Stimulated activated CD8-positive, alpha-beta memory T cell treated with anti-CD3 and anti-CD28 coated beads, Interleukin-7, amount 100 ng/mL, for 4 hours (primary cell): ENCODE measurements at regions not wholly inside any gene's neighbourhood (a gene's known extent, or its start where the extent isn't known, plus 50 kb on each side); places are given as distances from the start of the nearest gene placed in this dataset.
"Not testable (repeated sequence)": the region's sequence is repeated elsewhere in the genome, so short reads cannot be mapped to it uniquely, and the experiment has no call there.

Experiments used
- DNase-seq, 2 donors: peaks; one replicate each; pipeline ENCODE4 v3.0.0-alpha.2; 2020; ENCODE audit warnings: low read depth in 2 of 2

DNA sequence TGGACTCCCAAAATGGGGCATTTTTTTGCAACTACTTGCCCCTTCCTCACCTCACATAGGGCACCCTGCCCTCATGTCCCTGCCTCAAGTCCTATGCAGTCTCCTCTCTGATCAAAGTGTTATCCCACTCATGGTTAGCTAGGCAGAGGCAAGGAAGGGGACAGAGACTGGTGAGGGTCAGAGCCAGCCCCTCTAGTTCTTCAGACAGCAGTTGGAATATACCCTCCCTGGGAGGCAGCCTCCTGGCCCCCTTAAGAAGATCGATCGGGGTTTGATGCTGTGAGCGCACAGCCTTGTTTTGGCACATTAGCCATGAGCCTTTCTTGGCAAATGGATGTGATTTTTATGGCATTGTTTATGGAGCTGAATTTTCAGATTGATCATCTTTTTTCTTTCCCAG, 436.9 kb downstream of the BUD13 start:
- no peak for DNase-seq

DNA sequence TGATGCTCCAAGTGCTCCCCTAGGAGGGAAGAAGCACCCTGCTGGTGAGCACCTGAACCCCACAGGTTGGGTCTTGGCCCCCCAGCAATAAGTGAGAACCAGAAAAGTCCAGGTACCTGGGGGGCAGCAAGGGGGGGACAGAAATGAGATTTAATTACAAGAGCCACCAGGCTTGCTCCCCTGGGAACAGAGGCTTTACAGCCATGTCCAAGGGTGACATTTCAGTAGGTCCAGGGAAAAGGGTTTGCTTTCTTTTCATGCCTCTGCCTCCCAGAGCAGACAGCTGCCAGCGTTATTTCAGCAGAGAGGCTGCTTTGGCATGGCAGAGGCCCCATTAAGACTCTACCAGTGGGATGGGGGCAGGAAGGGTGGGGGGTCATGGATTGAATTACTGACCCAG, 437.7 kb downstream of the BUD13 start:
- no peak for DNase-seq

DNA sequence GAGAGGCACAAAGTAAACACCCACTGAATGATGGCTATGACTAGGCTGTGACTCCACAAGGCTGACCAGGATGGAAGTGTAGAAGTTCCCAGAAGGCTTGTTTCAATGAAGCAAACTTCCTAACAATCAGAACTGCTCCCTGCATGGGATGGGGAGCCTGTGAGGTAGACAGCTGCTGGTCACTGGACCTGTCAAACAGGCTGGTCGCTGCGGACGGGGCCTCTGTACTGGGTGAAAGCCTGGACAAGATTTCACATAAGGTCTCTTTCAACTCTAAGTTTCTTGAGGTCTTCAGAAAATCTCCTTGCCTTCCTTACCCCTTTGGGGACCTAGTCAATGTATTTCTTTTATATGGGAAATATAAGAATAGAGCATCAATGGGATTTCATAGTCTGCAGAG, 438.2 kb downstream of the BUD13 start:
- DNase-seq = no peak

DNA sequence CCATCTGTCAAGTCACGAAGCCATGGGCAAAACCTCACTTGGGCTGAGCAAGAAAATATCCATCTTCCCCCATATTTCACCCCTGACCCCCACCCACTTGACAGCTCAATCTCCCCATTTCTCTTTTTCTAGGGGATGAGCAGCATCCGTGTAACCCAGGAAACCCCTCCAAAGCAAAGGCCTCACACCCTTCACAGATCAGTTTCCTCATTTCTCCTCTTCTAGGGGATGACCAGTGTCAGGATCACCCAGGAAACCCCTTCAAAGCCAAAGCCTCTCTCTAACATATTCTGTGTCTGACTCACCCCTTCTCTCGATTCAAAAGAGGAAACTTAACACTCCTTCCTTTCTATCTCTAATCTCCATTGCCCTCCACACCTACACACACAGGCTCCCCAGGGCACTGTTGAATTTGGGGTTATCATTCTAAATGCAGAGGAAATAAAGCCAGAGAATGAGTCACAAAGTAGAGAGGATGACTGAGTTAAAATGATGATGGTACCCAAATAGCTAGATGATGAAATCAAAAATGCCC, 439.7 kb downstream of the BUD13 start:
- DNase-seq = no peak

DNA sequence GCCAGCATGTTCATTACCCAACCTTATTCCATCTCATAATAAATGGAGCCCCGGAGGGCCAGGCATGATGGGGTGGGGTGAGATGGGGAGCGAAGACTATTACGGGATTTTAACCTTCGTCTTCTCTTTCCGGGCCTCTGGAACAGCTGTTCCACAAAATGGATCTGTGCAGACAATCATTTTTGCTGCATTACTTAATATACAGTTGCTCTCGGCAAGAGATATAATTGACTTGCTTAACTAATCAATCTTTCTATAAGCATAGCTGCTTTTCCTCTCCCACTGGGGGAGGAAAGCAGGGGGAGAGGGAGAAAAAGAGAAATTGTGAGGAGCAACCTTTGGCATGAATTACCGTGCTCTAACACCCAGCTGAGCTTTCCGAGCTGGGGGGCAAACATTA, 440.4 kb downstream of the BUD13 start:
- no peak for DNase-seq

DNA sequence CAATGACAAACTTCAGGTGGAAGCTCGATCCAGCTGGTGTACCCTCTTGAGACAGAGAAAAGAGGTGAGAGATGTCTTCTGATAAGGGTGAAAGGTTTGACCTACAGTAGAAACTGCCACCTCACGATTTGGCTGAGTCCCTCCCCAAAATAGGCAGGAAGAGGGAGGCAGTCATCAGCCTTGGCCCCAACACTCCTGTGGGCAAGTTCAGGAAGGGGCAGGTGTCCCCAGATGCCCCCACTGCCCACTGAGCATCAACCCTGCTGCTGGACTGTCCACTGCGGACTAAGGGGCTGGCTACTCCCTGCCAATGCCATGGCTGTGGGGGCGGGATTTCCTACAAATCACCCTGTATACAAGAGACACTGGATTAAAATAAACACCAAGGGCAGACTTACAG, 441.4 kb downstream of the BUD13 start:
- DNase-seq = no peak

DNA sequence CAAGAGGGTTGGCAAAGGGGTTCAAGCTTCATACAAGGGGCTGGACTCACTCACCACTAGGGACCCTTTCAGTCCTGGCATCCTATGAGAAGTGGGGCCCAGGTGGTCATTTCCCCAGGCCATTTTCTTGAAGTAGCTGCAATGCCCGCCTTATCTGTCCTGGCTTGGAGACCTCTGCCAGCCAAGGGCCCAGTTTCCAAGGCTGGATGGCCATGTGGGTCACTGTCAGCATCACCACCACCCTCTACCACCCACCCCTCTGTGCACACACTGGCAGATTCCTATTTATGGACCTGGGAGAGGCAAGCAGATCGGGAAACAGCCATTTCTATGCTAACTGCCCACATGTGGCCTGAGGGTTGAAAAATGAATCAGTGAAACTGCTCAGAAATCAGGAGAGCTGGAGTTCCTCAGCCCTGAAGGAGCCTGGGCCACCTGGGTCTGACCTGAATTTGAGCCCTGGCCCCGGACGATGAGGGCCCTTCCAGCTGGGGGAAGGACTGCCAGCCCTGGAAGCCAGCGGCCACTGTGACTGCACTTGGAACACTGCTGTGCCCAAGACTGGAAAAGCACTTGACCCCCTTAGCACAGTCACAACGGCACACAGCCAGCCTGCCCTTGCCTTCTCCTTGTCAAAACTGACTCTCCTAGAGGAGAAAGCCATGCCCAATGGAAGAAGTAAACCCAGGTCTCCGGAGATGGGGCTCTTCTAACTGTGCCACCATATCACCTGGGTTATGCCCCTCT, 442.2 kb downstream of the BUD13 start:
- DNase-seq = no peak

DNA sequence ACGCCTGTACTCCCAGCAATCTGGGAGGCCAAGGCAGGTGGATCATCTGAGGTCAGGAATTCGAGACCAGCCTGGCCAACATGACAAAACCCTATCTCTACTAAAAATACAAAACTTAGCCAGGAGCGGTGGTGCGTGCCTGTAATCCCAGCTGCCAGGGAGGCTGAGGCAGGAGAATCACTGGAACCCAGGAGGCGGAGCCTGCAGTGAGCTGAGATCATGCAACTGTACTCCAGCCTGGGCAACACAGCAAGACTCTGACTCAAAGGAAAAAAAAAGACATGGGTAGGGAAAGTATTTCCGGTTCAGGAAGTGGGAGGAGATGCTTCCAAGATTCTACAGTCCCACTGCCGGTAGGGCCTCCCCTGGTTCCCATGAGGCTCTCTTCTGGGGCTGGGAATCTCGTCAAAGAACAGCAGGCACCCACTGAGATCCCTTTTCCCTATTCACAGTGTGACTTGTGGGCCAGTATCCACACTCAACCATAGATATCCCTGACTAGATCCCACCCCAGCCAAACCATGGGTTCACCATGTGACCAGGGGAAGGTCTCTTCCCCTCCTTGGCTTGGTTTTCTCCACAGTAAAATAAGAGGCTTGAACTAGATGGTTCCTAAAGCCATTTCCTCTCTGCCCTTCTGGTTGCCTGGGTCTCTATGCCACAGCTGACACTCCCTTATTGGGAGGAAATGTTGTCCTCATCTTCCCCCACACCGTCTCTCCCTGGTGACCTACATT, 443.3 kb downstream of the BUD13 start:
- no peak for DNase-seq

DNA sequence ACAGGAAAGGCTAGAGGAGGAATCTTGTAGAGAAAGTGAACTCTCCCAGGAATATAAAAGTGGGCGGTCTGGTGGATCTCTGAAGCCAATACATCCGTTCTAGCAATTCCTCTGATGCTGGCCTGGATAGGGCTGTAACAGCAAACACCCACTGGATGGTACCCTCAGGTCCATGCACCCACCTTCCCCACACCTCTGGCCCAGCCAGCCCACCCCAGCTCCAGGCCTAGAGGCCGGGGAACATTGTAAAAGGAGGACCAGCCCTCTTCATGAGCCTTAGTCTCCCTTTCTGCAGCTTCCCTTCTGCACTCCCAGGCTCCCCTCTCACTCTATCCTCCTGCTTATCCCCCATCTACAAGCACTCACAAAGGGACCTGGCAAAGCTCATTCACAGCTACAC, 443.9 kb downstream of the BUD13 start:
- DNase-seq = no peak

- DNase-seq = no peak
Measured at GRCh38 chr11:116328391-116328790, 444.4 kb downstream of the BUD13 start.

DNA sequence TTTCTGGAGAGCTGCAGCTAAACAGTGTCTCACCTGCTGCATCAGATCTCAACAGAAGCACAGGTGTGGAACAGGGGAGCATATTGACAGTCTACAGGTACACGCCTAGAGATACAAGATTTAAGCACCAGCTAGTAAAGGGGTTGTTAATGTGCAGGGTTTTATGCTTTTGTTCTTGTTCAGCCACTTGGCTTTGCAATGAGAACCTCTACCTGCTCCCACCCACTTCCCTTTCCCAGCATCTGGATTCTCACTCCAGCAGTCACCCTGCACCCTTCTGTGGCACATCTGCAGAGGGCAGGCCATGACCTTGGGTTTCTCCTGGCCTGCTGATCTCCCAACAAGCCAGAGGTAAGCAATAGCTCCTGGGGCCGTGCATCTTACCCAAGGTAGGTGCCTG, 446.6 kb downstream of the BUD13 start:
- no peak for DNase-seq

- no peak for DNase-seq
Measured at GRCh38 chr11:116325247-116325646, 447.5 kb downstream of the BUD13 start.

DNA sequence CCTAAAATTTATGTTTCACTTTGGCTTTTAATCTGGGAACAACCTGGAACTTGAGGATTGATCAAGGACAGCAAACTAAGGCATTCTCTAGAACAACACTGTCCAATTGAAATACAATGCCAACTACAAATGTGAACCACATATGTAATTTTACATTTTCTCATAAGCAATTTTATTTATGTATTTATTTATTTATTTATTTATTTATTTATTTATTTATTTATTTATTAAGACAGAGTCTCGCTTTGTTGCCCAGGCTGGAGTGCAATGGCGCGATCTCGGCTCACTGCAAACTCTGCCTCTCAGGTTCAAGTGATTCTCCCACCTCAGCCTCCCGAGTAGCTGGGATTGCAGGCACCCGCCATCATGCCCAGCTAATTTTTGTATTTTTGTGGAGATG, 448.7 kb downstream of the BUD13 start:
- DNase-seq = not testable (repeated sequence)

DNA sequence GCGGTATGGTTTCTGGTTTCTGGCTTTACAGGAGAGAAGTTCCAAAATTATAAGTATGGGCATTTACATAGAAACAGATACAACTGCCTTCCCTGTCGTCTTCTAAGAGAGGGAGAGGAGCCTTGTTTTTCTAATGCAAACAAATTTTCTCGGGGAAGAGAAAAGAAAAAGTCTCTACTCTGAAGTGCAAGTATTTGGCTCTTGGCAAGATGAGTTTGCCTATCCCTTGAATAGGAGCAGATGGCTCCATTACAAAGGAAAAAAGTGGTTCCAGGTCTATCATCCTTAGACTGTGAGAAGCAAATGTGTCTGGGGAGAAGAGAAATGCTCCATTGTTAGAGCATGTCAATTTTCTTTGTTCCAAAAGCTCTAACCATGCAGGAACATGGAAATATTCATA, 455.6 kb downstream of the BUD13 start:
- no peak for DNase-seq

GRCh38 chr11:116314006-116314405, 458.8 kb downstream of the BUD13 start:
- DNase-seq = no peak

DNA sequence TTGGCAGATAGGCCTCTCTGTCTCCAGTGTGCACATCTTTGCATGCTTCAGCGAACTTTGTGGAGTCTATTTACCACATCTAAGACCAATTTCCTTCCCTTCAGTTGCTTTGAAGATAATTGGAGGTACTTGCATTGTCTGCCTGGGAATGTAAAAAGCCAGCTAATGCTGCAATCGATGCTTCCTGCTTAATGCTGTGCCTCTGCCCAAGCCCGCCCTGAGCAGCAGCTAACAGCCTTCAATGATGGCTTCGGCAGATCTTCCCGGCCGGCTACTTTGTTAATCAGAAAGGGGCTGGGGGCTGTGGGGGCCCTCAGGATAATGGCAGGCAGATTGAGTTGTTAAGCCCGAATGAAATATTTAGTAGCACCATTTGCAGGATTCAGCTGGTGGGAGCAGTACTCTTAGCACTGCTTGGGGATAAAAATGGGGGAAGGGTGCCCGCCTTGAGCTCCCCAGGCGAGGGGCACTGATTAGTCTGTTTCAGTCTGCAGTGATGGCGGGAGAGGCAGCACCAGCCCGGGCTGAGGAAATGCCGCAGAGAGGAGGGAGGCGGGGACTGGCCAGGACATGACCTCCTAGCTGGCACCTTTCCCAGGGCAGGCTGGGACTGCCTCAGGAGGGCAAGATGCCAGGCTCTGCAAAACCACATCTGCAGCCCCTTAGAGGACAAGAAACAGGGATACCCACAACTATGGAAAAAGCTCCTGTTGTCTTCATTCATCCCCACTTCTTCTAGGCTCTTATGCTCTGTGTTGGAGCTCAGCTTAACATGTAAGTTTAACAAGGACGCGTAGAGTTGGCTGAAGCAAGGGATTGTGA, 460.0 kb downstream of the BUD13 start:
- DNase-seq = no peak

- DNase-seq = no peak
Measured at GRCh38 chr11:116311206-116311605, 461.6 kb downstream of the BUD13 start.

DNA sequence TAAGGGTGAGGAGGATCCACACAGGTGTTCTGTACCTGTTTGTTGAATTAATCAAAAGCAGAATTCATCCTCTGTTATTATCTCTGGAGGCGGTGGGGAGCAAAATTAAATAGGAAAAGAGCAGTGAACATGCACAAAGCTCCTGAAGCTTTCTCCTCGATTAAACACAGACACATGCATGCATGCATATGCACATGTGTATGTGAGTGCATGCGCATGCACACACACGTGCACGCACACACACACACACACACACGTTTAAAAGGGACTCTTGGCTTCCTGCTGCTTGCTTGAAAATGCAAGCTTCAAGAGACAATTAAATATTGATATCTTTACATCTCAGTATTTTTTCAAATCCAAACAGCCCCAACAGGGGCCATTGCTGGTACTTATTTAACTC, 462.1 kb downstream of the BUD13 start:
- no peak for DNase-seq

DNA sequence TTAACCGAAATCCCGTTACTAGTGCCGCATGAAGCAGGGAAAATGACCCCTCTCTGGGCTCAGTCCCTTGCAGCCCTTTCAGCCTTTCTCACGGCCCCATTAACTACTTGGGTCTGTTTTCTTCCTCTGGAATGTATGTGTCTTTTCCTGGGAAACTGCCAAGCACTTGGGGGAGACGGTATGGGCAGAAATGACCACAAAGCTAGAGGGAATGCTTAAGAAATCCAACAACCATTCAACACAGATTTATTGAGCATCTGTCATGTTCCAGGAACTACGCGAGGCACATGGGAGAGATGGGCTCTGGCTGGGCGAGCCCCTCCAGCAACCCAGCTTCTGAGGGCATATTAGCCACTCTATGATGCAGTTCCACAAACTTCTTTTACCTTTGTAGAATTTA, 462.6 kb downstream of the BUD13 start:
- DNase-seq = no peak

DNA sequence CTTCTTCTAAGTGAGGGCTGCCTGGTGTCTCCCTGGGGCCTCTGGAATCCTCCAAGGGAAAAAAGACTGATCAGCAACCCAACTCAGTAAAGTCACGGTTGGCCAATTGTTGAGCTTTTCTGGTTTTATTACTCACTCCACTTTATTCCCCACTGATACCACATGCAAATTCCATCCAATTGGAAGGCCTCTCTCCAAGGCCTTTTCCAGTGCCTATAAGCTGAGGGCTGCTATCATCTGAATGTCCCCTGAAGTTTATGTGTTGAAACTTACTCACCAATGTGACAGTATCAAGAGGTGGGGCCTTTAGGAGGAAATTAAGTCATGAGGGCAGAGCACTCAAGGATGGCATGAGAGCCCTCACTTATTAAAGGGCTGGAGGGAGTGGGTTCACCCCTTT, 463.3 kb downstream of the BUD13 start:
- DNase-seq = no peak

DNA sequence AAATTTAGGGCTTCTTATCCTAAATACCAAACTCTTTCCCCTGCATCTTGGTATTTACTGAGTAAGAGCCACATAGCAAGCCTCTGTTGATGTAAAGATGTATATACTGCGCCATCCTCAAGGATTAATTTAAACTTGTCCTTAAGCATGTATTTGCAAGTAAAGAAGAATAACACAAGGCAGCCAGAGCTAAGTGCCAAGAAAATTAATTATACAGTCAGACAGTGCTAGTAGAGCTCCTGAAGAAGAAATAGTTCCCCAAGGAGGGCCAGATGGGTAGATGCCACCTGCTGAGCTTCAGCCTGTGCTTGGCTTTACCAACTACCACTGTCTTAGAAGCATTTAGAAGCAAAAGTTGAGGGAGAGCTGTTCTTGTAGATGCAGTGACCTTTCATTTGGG, 470.0 kb downstream of the BUD13 start:
- DNase-seq = no peak

- no peak for DNase-seq
Measured at GRCh38 chr11:116301141-116301540, 471.6 kb downstream of the BUD13 start.
